Caco-2 (cell line): ENCODE measurements at regions not wholly inside any gene's neighbourhood (a gene's known extent, or its start where the extent isn't known, plus 50 kb on each side); places are given as distances from the start of the nearest gene placed in this dataset.

Source experiments
- BruUV-seq: library from RNA; stranded (reverse); fragments of 400-500 nt; replicated peaks from 2 replicates; lab custom pipeline; 2021; lab: Mats Ljungman, UMichigan
- CTCF ChIA-PET: fragments of 300-600 bp; sonication (Branson Sonifier 250); formaldehyde crosslinking; loops from one replicate; lab custom pipeline; 2022; ENCODE audit warnings: antibody characterized with exemption; lab: Charles Lee
- POLR2A ChIA-PET: fragments of 300-600 bp; sonication (Branson Sonifier 250); formaldehyde crosslinking; loops from one replicate; lab custom pipeline; 2022; ENCODE audit warnings: antibody characterized with exemption; lab: Charles Lee
- DNase-seq, 2 experiments: peaks; one replicate each; pipeline versions ENCODE4 v3.0.0 to v3.0.0-alpha.2; 2020 to 2022
- H3K27me3 ChIP-seq: replicated peaks from 2 replicates; pipeline ENCODE4 v1.6.0; 2011; ENCODE audit warnings: low read length; ENCODE audit not compliant: control insufficient read depth, insufficient read depth
- H3K36me3 ChIP-seq: 2 replicates; pipeline ENCODE4 v1.5.1; 2011; ENCODE audit warnings: low read length; ENCODE audit not compliant: control insufficient read depth, insufficient read depth
- H3K4me1 ChIP-seq: fragments of 250-450 bp; sonication (Bioruptor Pico); 2 replicates; pipeline ENCODE4 v1.5.1; 2020; ENCODE audit warnings: mild to moderate bottlenecking
- H3K4me3 ChIP-seq: 2 replicates; pipeline ENCODE4 v1.5.1; 2011; ENCODE audit warnings: low read depth, mild to moderate bottlenecking, control low read depth, low read length
- H3K9me3 ChIP-seq: fragments of 250-450 bp; sonication (Bioruptor Pico); 2 replicates; pipeline ENCODE4 v1.5.1; 2020; ENCODE audit warnings: mild to moderate bottlenecking, moderate library complexity
- H3K27ac Mint-ChIP-seq: one replicate; pipeline ENCODE4 v1.8.0; 2022; ENCODE audit warnings: mixed read lengths; ENCODE audit not compliant: unreplicated experiment
- H3K27me3 Mint-ChIP-seq: one replicate; pipeline ENCODE4 v1.8.0; 2022; ENCODE audit warnings: mixed read lengths; ENCODE audit not compliant: insufficient read depth, unreplicated experiment
- H3K36me3 Mint-ChIP-seq: one replicate; pipeline ENCODE4 v1.8.0; 2022; ENCODE audit warnings: mild to moderate bottlenecking, mixed read lengths; ENCODE audit not compliant: insufficient read depth, unreplicated experiment
- H3K4me1 Mint-ChIP-seq: one replicate; pipeline ENCODE4 v1.8.0; 2022; ENCODE audit warnings: low read depth, mixed read lengths; ENCODE audit not compliant: unreplicated experiment
- H3K4me3 Mint-ChIP-seq: one replicate; pipeline ENCODE4 v1.8.0; 2022; ENCODE audit warnings: mild to moderate bottlenecking, moderate library complexity, mixed read lengths; ENCODE audit not compliant: unreplicated experiment
- H3K9me3 Mint-ChIP-seq: one replicate; pipeline ENCODE4 v1.8.0; 2022; ENCODE audit warnings: mixed read lengths; ENCODE audit not compliant: unreplicated experiment
- CTCF ChIP-seq, 2 experiments: fragments of 200-600 bp in 1 of 2; IDR thresholded peaks; 1 replicate in 1 of 2; 2 replicates in 1 of 2; pipeline versions ENCODE4 v1.5.1 to v1.8.0; 2011 to 2022; ENCODE audit warnings: antibody characterized with exemption in 1 of 2, control low read depth in 1 of 2, inconsistent platforms in 1 of 2, low read depth in 1 of 2, low read length in 1 of 2, mild to moderate bottlenecking in 1 of 2, moderate library complexity in 1 of 2; ENCODE audit not compliant: insufficient read depth in 1 of 2, severe bottlenecking in 1 of 2, unreplicated experiment in 1 of 2
- intact Hi-C: fragments of 100-400 bp; cut with micrococcal nuclease; formaldehyde crosslinking; loops from one replicate; pipeline ENCODE4 v1.10.0; 2022; ENCODE audit not compliant: unreplicated experiment

GRCh38 chr5:3102531-3102930 lies 351.1 kb upstream of the IRX2 start:
- H3K36me3 Mint-ChIP-seq, result no peaks in the 10 kb centered on the region
- peaks cover 3% of the 10 kb centered on the region for H3K27me3 Mint-ChIP-seq
- Histone ChIP-seq H3K4me3 (no peak overlapping the region), H3K4me1 (no peaks in the 10 kb centered on the region), H3K27me3 (no peaks in the 10 kb centered on the region), H3K36me3 (no peaks in the 10 kb centered on the region), H3K9me3 (no peaks in the 10 kb centered on the region)
- intact Hi-C loops, result no loop called here
- ChIA-PET CTCF (no interaction called here), POLR2A (no interaction called here)
- no peaks in the 10 kb centered on the region for H3K4me1 Mint-ChIP-seq
- TF ChIP-seq CTCF (IDR thresholded peaks at IDR 0.05; ENCODE audit: insufficient read depth in 1 of 2, low read depth in 1 of 2, low read length in 1 of 2, severe bottlenecking in 1 of 2, unreplicated experiment in 1 of 2), result no peak
- BruUV-seq, result no TSS peak
- H3K27ac Mint-ChIP-seq, result no peak overlapping the region
- H3K4me3 Mint-ChIP-seq, result no peak overlapping the region
- DNase-seq, result no peak
- H3K9me3 Mint-ChIP-seq, result no peaks in the 10 kb centered on the region

- intact Hi-C loops, result no loop called here
- no peaks in the 10 kb centered on the region for H3K36me3 Mint-ChIP-seq
- DNase-seq, result no peak
- peaks cover 3% of the 10 kb centered on the region for H3K27me3 Mint-ChIP-seq
- Histone ChIP-seq H3K36me3 (no peaks in the 10 kb centered on the region), H3K4me3 (no peak overlapping the region), H3K4me1 (no peaks in the 10 kb centered on the region), H3K9me3 (no peaks in the 10 kb centered on the region), H3K27me3 (no peaks in the 10 kb centered on the region)
- CTCF ChIA-PET, result no interaction called here
- no peaks in the 10 kb centered on the region for H3K4me1 Mint-ChIP-seq
- H3K27ac Mint-ChIP-seq, result no peak overlapping the region
- H3K9me3 Mint-ChIP-seq, result no peaks in the 10 kb centered on the region
- H3K4me3 Mint-ChIP-seq, result no peak overlapping the region
- BruUV-seq, result no TSS peak
- POLR2A ChIA-PET, result no interaction called here
- no peak for TF ChIP-seq CTCF (IDR thresholded peaks at IDR 0.05; ENCODE audit: insufficient read depth in 1 of 2, low read depth in 1 of 2, low read length in 1 of 2, severe bottlenecking in 1 of 2, unreplicated experiment in 1 of 2)
These were observed 350.1 kb upstream of the IRX2 start for GRCh38 chr5:3101561-3101960.

- Histone ChIP-seq H3K27me3 (no peaks in the 10 kb centered on the region), H3K9me3 (no peaks in the 10 kb centered on the region), H3K4me3 (no peak overlapping the region), H3K36me3 (no peaks in the 10 kb centered on the region), H3K4me1 (no peaks in the 10 kb centered on the region)
- no peak overlapping the region for H3K27ac Mint-ChIP-seq
- peaks cover 3% of the 10 kb centered on the region for H3K27me3 Mint-ChIP-seq
- TF ChIP-seq CTCF (IDR thresholded peaks at IDR 0.05; ENCODE audit: insufficient read depth in 1 of 2, low read depth in 1 of 2, low read length in 1 of 2, severe bottlenecking in 1 of 2, unreplicated experiment in 1 of 2), result no peak
- no peaks in the 10 kb centered on the region for H3K9me3 Mint-ChIP-seq
- H3K4me3 Mint-ChIP-seq, result no peak overlapping the region
- no peaks in the 10 kb centered on the region for H3K4me1 Mint-ChIP-seq
- H3K36me3 Mint-ChIP-seq, result no peaks in the 10 kb centered on the region
- ChIA-PET POLR2A (no interaction called here), CTCF (no interaction called here)
- no TSS peak for BruUV-seq
- intact Hi-C loops, result no loop called here
- DNase-seq, result no peak
These were observed 349.6 kb upstream of the IRX2 start for GRCh38 chr5:3100921-3101551.
